H1 (cell line): ENCODE measurements at regions not wholly inside any gene's neighbourhood (a gene's known extent, or its start where the extent isn't known, plus 50 kb on each side); places are given as distances from the start of the nearest gene placed in this dataset.

Source experiments
- CBX5 ChIP-seq: fragments of 300-800, 300-1000 bp; sonication (generic); IDR thresholded peaks from 2 replicates; pipeline ENCODE4 v1.7.1; 2016; ENCODE audit warnings: antibody characterized with exemption, low read length, low read depth
- JUND ChIP-seq: IDR thresholded peaks from 2 replicates; pipeline ENCODE4 v1.6.1; 2011; ENCODE audit warnings: mild to moderate bottlenecking, improper control_type of control experiment, low read length
- PHF8 ChIP-seq: fragments of 200-600 bp; sonication (generic); conservative IDR thresholded peaks from 2 replicates; pipeline ENCODE4 v1.7.1; 2012; ENCODE audit warnings: low read depth, mild to moderate bottlenecking, inconsistent platforms, low read length, moderate library complexity
- RFX5 ChIP-seq: IDR thresholded peaks from 2 replicates; pipeline ENCODE4 v1.6.1; 2011; ENCODE audit warnings: low read depth, low read length, improper control_type of control experiment, borderline replicate concordance
- SP2 ChIP-seq: IDR thresholded peaks from 2 replicates; pipeline ENCODE4 v1.6.1; 2012; ENCODE audit warnings: mild to moderate bottlenecking, low read length, inconsistent platforms
- TF ChIP-seq, protein P1 (sequence below), 3 experiments: IDR thresholded peaks; 1 replicate in 2 of 3; 2 replicates in 1 of 3; pipeline versions ENCODE4 v1.5.1 to v1.6.1; 2011; ENCODE audit warnings: low read length in 3 of 3, mild to moderate bottlenecking in 3 of 3, inconsistent platforms in 2 of 3, low read depth in 1 of 3, moderate library complexity in 1 of 3; ENCODE audit not compliant: insufficient read depth in 1 of 3; ENCODE audit errors: control extremely low read depth in 1 of 3
- TF ChIP-seq, protein P2 (sequence below): IDR thresholded peaks from 2 replicates; pipeline ENCODE4 v1.6.1; 2011; ENCODE audit warnings: low read depth, mild to moderate bottlenecking, low read length; ENCODE audit not compliant: insufficient read depth

DNA sequence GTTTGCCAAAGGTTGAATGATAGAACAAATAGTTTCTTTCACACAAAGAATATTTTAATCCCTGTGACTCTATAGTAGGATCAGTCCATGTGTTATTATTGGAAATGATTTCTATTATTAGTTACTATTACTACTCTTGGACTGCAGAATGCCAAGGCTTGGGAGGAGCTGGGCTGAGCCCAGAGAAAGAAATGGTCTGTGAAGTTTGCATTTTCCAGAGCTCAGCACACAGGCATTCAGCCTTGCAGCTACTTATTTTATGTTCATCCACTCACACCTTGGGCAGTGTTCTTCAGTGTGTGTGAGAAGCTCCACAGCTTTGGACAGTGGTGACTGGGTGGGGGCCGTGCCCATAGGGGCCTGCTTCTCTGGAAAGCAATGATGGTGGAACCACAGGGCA lies 583.1 kb downstream of the CCDC171 start:
- no peak for TF ChIP-seq CBX5
- TF ChIP-seq, protein P1, sequence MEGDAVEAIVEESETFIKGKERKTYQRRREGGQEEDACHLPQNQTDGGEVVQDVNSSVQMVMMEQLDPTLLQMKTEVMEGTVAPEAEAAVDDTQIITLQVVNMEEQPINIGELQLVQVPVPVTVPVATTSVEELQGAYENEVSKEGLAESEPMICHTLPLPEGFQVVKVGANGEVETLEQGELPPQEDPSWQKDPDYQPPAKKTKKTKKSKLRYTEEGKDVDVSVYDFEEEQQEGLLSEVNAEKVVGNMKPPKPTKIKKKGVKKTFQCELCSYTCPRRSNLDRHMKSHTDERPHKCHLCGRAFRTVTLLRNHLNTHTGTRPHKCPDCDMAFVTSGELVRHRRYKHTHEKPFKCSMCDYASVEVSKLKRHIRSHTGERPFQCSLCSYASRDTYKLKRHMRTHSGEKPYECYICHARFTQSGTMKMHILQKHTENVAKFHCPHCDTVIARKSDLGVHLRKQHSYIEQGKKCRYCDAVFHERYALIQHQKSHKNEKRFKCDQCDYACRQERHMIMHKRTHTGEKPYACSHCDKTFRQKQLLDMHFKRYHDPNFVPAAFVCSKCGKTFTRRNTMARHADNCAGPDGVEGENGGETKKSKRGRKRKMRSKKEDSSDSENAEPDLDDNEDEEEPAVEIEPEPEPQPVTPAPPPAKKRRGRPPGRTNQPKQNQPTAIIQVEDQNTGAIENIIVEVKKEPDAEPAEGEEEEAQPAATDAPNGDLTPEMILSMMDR (IDR thresholded peaks at IDR 0.05; ENCODE audit: control extremely low read depth in 1 of 3, insufficient read depth in 1 of 3, low read depth in 1 of 3, low read length in 3 of 3) = no peak
- no peak for TF ChIP-seq RFX5
- TF ChIP-seq, protein P2, sequence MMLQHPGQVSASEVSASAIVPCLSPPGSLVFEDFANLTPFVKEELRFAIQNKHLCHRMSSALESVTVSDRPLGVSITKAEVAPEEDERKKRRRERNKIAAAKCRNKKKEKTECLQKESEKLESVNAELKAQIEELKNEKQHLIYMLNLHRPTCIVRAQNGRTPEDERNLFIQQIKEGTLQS = no peak
- no peak for TF ChIP-seq JUND
- no peak for TF ChIP-seq PHF8
- TF ChIP-seq SP2 = no peak
